GM18870 (cell line): ENCODE measurements at regions not wholly inside any gene's neighbourhood (a gene's known extent, or its start where the extent isn't known, plus 50 kb on each side); places are given as distances from the start of the nearest gene placed in this dataset.

Source experiments
- ATAC-seq: cut with Tn5 transposase; IDR thresholded peaks from one replicate; pipeline ENCODE4 v1.9.1; 2021; ENCODE audit warnings: moderate library complexity; ENCODE audit not compliant: unreplicated experiment

- no peak for ATAC-seq
Observed at GRCh38 chr6:18752278-18753068, 365.3 kb downstream of the RNF144B start.

- no peak for ATAC-seq
Observed at GRCh38 chr6:18753076-18753475, 365.9 kb downstream of the RNF144B start.

GRCh38 chr6:18763086-18763485 lies 375.9 kb downstream of the RNF144B start:
- no peak for ATAC-seq

- no peak for ATAC-seq
Observed at GRCh38 chr6:18784794-18785193, 397.6 kb downstream of the RNF144B start.

- ATAC-seq, result no peak
Observed at GRCh38 chr6:18785810-18786490, 398.8 kb downstream of the RNF144B start.

GRCh38 chr6:18792866-18793265 lies 405.7 kb downstream of the RNF144B start:
- no peak for ATAC-seq

GRCh38 chr6:18795726-18796125 lies 408.6 kb downstream of the RNF144B start:
- no peak for ATAC-seq

- ATAC-seq, result no peak
Observed at GRCh38 chr6:18820725-18821124, 433.6 kb downstream of the RNF144B start.

GRCh38 chr6:18823782-18824386 lies 436.7 kb downstream of the RNF144B start:
- no peak for ATAC-seq

GRCh38 chr6:18829272-18829870 lies 442.2 kb downstream of the RNF144B start:
- no peak for ATAC-seq

- ATAC-seq, result no peak
Observed at GRCh38 chr6:18835976-18836375, 448.8 kb downstream of the RNF144B start.

GRCh38 chr6:18837013-18837412 lies 449.9 kb downstream of the RNF144B start:
- no peak for ATAC-seq

- no peak for ATAC-seq
Observed at GRCh38 chr6:18842534-18842933, 455.4 kb downstream of the RNF144B start.

- no peak for ATAC-seq
Observed at GRCh38 chr6:18845896-18846295, 458.7 kb downstream of the RNF144B start.

GRCh38 chr6:18846327-18846726 lies 459.2 kb downstream of the RNF144B start:
- ATAC-seq, result no peak

- ATAC-seq, result no peak
Observed at GRCh38 chr6:18861204-18861603, 474.1 kb downstream of the RNF144B start.

GRCh38 chr6:18883268-18883667 lies 496.1 kb downstream of the RNF144B start:
- ATAC-seq, result no peak

GRCh38 chr6:18883851-18884250 lies 496.7 kb downstream of the RNF144B start:
- no peak for ATAC-seq

- ATAC-seq, result no peak
Observed at GRCh38 chr6:18893540-18894269, 506.6 kb downstream of the RNF144B start.

- ATAC-seq, result no peak
Observed at GRCh38 chr6:18897350-18897749, 510.2 kb downstream of the RNF144B start.

- ATAC-seq, result no peak
Observed at GRCh38 chr6:18904681-18905080, 517.5 kb downstream of the RNF144B start.
